Lower leg skin (tissue), 4 donors: ENCODE measurements at regions not wholly inside any gene's neighbourhood (a gene's known extent, or its start where the extent isn't known, plus 50 kb on each side); places are given as distances from the start of the nearest gene placed in this dataset.

Source experiments
- DNase-seq, 2 donors: peaks; one replicate each; pipeline ENCODE4 v3.0.0-alpha.2; 2019; ENCODE audit warnings: low spot score in 2 of 2
- H3K4me3 ChIP-seq: fragments of 200-600 bp; sonication (generic); 2 replicates; pipeline ENCODE4 v1.5.1; 2017; ENCODE audit warnings: mild to moderate bottlenecking, low read depth; ENCODE audit not compliant: poor library complexity, severe bottlenecking
- CTCF ChIP-seq, 3 donors: fragments of 450-650 bp; IDR thresholded peaks; one replicate each; pipeline ENCODE4 v1.5.1; 2016; ENCODE audit warnings: antibody characterized with exemption in 3 of 3, mild to moderate bottlenecking in 3 of 3, moderate library complexity in 2 of 3
- POLR2A ChIP-seq, 2 donors: fragments of 450-650 bp; IDR thresholded peaks; one replicate each; pipeline ENCODE4 v1.6.1; 2016 to 2017; ENCODE audit warnings: antibody characterized with exemption in 2 of 2, mild to moderate bottlenecking in 1 of 2, moderate library complexity in 1 of 2
- WGBS, 2 donors: methylation state at CpG; one replicate each; pipeline ENCODE4 v1.1.5; 2018; 5-methylcytosine and 5-hydroxymethylcytosine counted together
- intact Hi-C: fragments of 100-400 bp; cut with DNase I; formaldehyde crosslinking; loops from one replicate; pipeline ENCODE4 v1.15.0; 2023; ENCODE audit warnings: low total_unique reads

GRCh38 chr11:81942646-81943045 lies 791.0 kb downstream of the FAM181B start:
- DNase-seq, result no peak
- no peak overlapping the region for H3K4me3 ChIP-seq
- intact Hi-C loops, result no loop called here
- 60 to 72% methylated on average over 2 of the region's 2 CpGs for WGBS, 2 donors
- TF ChIP-seq CTCF (IDR thresholded peaks at IDR 0.05), result no peak
- no peak for TF ChIP-seq POLR2A (IDR thresholded peaks at IDR 0.05)

GRCh38 chr11:81941998-81942397 lies 791.7 kb downstream of the FAM181B start:
- DNase-seq, result no peak
- intact Hi-C loops, result no loop called here
- 26% methylated on average over 2 of the region's 2 CpGs for WGBS, 2 donors
- no peak for TF ChIP-seq CTCF (IDR thresholded peaks at IDR 0.05)
- no peak for TF ChIP-seq POLR2A (IDR thresholded peaks at IDR 0.05)
- no peak overlapping the region for H3K4me3 ChIP-seq

- TF ChIP-seq CTCF (IDR thresholded peaks at IDR 0.05) (no peak), POLR2A (IDR thresholded peaks at IDR 0.05) (no peak)
- intact Hi-C loops, result no loop called here
- DNase-seq, result no peak
- WGBS, 2 donors, result 93% methylated on average over 2 of the region's 2 CpGs
- no peak overlapping the region for H3K4me3 ChIP-seq
These were observed 801.4 kb downstream of the FAM181B start for GRCh38 chr11:81932303-81932702.

- intact Hi-C loops, result no loop called here
- no peak for DNase-seq
These were observed 813.5 kb downstream of the FAM181B start for GRCh38 chr11:81920205-81920604.

GRCh38 chr11:81916451-81916850 lies 817.2 kb downstream of the FAM181B start:
- TF ChIP-seq POLR2A (IDR thresholded peaks at IDR 0.05), result no peak
- intact Hi-C loops, result no loop called here
- no peak for DNase-seq
- 82 to 96% methylated on average over 1 of the region's 1 CpG for WGBS, 2 donors
- no peak overlapping the region for H3K4me3 ChIP-seq

More at GRCh38 chr11:81920205-81920604, 813.5 kb downstream of the FAM181B start:
- TF ChIP-seq CTCF (IDR thresholded peaks at IDR 0.05) (no peak), POLR2A (IDR thresholded peaks at IDR 0.05) (no peak)
- H3K4me3 ChIP-seq, result no peak overlapping the region

GRCh38 chr11:81915045-81915444 lies 818.6 kb downstream of the FAM181B start:
- intact Hi-C loops, result no loop called here
- H3K4me3 ChIP-seq, result no peak overlapping the region
- no peak for TF ChIP-seq CTCF (IDR thresholded peaks at IDR 0.05)
- TF ChIP-seq POLR2A (IDR thresholded peaks at IDR 0.05), result no peak
- DNase-seq, result no peak
